ENCODE measurements at regions not wholly inside any gene's neighbourhood (a gene's known extent, or its start where the extent isn't known, plus 50 kb on each side); places are given as distances from the start of the nearest gene placed in this dataset.

- no peak overlapping the region for H3K4ac ChIP-seq (ENCODE audit: low read depth, low read length)
- H3K27me3 Mint-ChIP-seq (ENCODE audit: low read depth) = peaks cover 4% of the 10 kb centered on the region
- no peak for DNase-seq
- H3K79me1 ChIP-seq (ENCODE audit: insufficient read depth, low read depth, low read length, poor library complexity, severe bottlenecking) = no peaks in the 10 kb centered on the region
- H2BK5ac ChIP-seq (ENCODE audit: insufficient read length, low read length) = no peak overlapping the region
- H3K4me2 ChIP-seq (ENCODE audit: insufficient read depth, insufficient read length, low read length) = no peak overlapping the region
- H3K79me2 ChIP-seq (ENCODE audit: insufficient read depth, low read length) = no peaks in the 10 kb centered on the region
- H3K9ac ChIP-seq (ENCODE audit: extremely low read depth, insufficient read length, low read length) = no peak overlapping the region
- H4K8ac ChIP-seq (replicated peaks; ENCODE audit: insufficient read length, low read depth, low read length) = no peak overlapping the region
- no peak overlapping the region for H2BK120ac ChIP-seq (ENCODE audit: low read depth, low read length, poor library complexity, severe bottlenecking)
- H3K23ac ChIP-seq (ENCODE audit: insufficient read length, low read depth, low read length) = no peak overlapping the region
- H2BK12ac ChIP-seq (ENCODE audit: insufficient read length, low read depth, low read length) = no peak overlapping the region
- H3K18ac ChIP-seq (ENCODE audit: insufficient read length, low read depth, low read length) = no peak overlapping the region
- H3K9me3 Mint-ChIP-seq = no peaks in the 10 kb centered on the region
- no peak overlapping the region for H3T11ph ChIP-seq (ENCODE audit: low read length)
- no peak overlapping the region for H2AK5ac ChIP-seq (ENCODE audit: insufficient read length, low read length)
- no peaks in the 10 kb centered on the region for H3K9me3 ChIP-seq (ENCODE audit: control insufficient read depth, low read depth, low read length)
- no peak overlapping the region for H3K14ac ChIP-seq (ENCODE audit: insufficient read depth, low read length)
- H4K20me1 ChIP-seq (ENCODE audit: control insufficient read depth, insufficient read depth, insufficient read length) = no peaks in the 10 kb centered on the region
- no peak overlapping the region for H3K56ac ChIP-seq (ENCODE audit: insufficient read length, low read depth, low read length)
- H3K4me1 Mint-ChIP-seq = peaks cover 20 to 25% of the 10 kb centered on the region in 2 experiments; a peak in 3 of 4 replicates
- no peaks in the 10 kb centered on the region for H3K36me3 Mint-ChIP-seq (ENCODE audit: insufficient read depth in 1 of 3, low read depth in 3 of 3)
- H3K27ac Mint-ChIP-seq = no peak overlapping the region
- peaks cover 24% of the 10 kb centered on the region for H3K4me1 ChIP-seq (ENCODE audit: insufficient read depth, low read length)
- no peak overlapping the region for H4K91ac ChIP-seq (ENCODE audit: insufficient read length, low read depth, low read length)
- no peak overlapping the region for H2AFZ ChIP-seq (ENCODE audit: low read length)
- no peaks in the 10 kb centered on the region for H3K23me2 ChIP-seq (ENCODE audit: insufficient read length, low read depth, low read length, poor library complexity, severe bottlenecking)
- H2BK15ac ChIP-seq (ENCODE audit: low read depth, low read length) = no peak overlapping the region
- H3K4me3 Mint-ChIP-seq = no peak overlapping the region
- WGBS (ENCODE audit: extremely low coverage, insufficient read length, low lambda C conversion rate) = no CpG with 5 or more reads among the region's 5 CpGs
- H2BK20ac ChIP-seq (ENCODE audit: low read depth, low read length, poor library complexity, severe bottlenecking) = no peak overlapping the region
- no peak overlapping the region for H4K5ac ChIP-seq (ENCODE audit: insufficient read length, low read depth, low read length)
- no peaks in the 10 kb centered on the region for H3K27me3 ChIP-seq (ENCODE audit: insufficient read depth, low read length)
- TF ChIP-seq CTCF (conservative IDR thresholded peaks at IDR 0.05) = no peak
- no peak overlapping the region for H3K27ac ChIP-seq (ENCODE audit: insufficient read length, low read depth, low read length)
Measured at GRCh38 chr1:108048301-108049177, 83.6 kb upstream of the VAV3 start.
